CD14-positive monocyte (primary cell): ENCODE measurements at regions not wholly inside any gene's neighbourhood (a gene's known extent, or its start where the extent isn't known, plus 50 kb on each side); places are given as distances from the start of the nearest gene placed in this dataset.

ENCODE experiments used
- DNase-seq, 3 donors: peaks; one replicate each; pipeline ENCODE4 v3.0.0-alpha.2; 2011 to 2022
- H2AFZ ChIP-seq: 2 replicates; pipeline ENCODE4 v1.6.0; 2012; ENCODE audit warnings: mild to moderate bottlenecking, low read depth, low read length, inconsistent platforms; ENCODE audit not compliant: insufficient read depth, poor library complexity, severe bottlenecking
- H3K27ac ChIP-seq, 2 donors: 1 replicate in 1 of 2; 2 replicates in 1 of 2; pipeline ENCODE4 v1.5.1; 2012 to 2013; ENCODE audit warnings: low read length in 2 of 2, control low read depth in 1 of 2, inconsistent platforms in 1 of 2, low read depth in 1 of 2, mild to moderate bottlenecking in 1 of 2
- H3K27me3 ChIP-seq, 2 donors: one replicate each; pipeline versions ENCODE4 v1.6.0 to v1.6.1; 2011 to 2013; ENCODE audit warnings: low read length in 2 of 2; ENCODE audit not compliant: control insufficient read depth in 2 of 2, insufficient read depth in 2 of 2
- H3K36me3 ChIP-seq, 2 donors: replicated peaks in 1 of 2; 1 replicate in 1 of 2; 2 replicates in 1 of 2; pipeline versions ENCODE4 v1.5.1 to v1.6.1; 2012 to 2013; ENCODE audit warnings: low read length in 2 of 2, control low read depth in 1 of 2, inconsistent platforms in 1 of 2, mild to moderate bottlenecking in 1 of 2; ENCODE audit not compliant: insufficient read depth in 2 of 2, control insufficient read depth in 1 of 2
- H3K4me1 ChIP-seq, 2 donors: 1 replicate in 1 of 2; 2 replicates in 1 of 2; pipeline versions ENCODE4 v1.5.1 to v1.6.1; 2012 to 2013; ENCODE audit warnings: low read length in 2 of 2, control low read depth in 1 of 2, inconsistent platforms in 1 of 2, mild to moderate bottlenecking in 1 of 2, moderate library complexity in 1 of 2; ENCODE audit not compliant: insufficient read depth in 2 of 2, control insufficient read depth in 1 of 2
- H3K4me2 ChIP-seq: replicated peaks from 2 replicates; pipeline ENCODE3; 2012; ENCODE audit warnings: low read length, moderate library complexity, mild to moderate bottlenecking; ENCODE audit not compliant: poor library complexity, severe bottlenecking; ENCODE audit errors: extremely low read depth
- H3K4me3 ChIP-seq, 3 experiments: fragments of 200-600 bp in 1 of 3; sonication (generic) in 1 of 3; replicated peaks in 1 of 3; 1 replicate in 2 of 3; 2 replicates in 1 of 3; pipeline ENCODE4 v1.5.1; 2011 to 2013; ENCODE audit warnings: low read length in 3 of 3, mild to moderate bottlenecking in 3 of 3, control low read depth in 2 of 3, low read depth in 2 of 3, inconsistent platforms in 1 of 3, moderate library complexity in 1 of 3
- H3K79me2 ChIP-seq: 2 replicates; pipeline ENCODE4 v1.6.0; 2012; ENCODE audit warnings: mild to moderate bottlenecking, control low read depth, inconsistent platforms, low read length, moderate library complexity; ENCODE audit not compliant: insufficient read depth
- H3K9ac ChIP-seq: 2 replicates; pipeline ENCODE4 v1.6.0; 2017; ENCODE audit warnings: low read length, mild to moderate bottlenecking; ENCODE audit not compliant: insufficient read depth, poor library complexity, severe bottlenecking
- H3K9me3 ChIP-seq, 2 donors: replicated peaks in 1 of 2; 1 replicate in 1 of 2; 2 replicates in 1 of 2; pipeline versions ENCODE4 v1.5.1 to v1.6.1; 2012 to 2013; ENCODE audit warnings: low read length in 2 of 2, control low read depth in 1 of 2; ENCODE audit not compliant: control insufficient read depth in 1 of 2, insufficient read depth in 1 of 2
- H4K20me1 ChIP-seq: 2 replicates; pipeline ENCODE4 v1.6.0; 2012; ENCODE audit warnings: mild to moderate bottlenecking, low read length, control low read depth, moderate library complexity; ENCODE audit not compliant: insufficient read depth
- H3K27ac Mint-ChIP-seq, 7 donors: one replicate each; pipeline ENCODE4 v1.8.0; 2020; ENCODE audit warnings: mild to moderate bottlenecking in 7 of 7, mixed read lengths in 7 of 7, moderate library complexity in 6 of 7, inconsistent platforms in 2 of 7
- H3K27me3 Mint-ChIP-seq, 3 donors: one replicate each; pipeline ENCODE4 v1.8.0; 2021 to 2022; ENCODE audit warnings: low read depth in 3 of 3, mild to moderate bottlenecking in 3 of 3, mixed read lengths in 3 of 3, moderate library complexity in 3 of 3, inconsistent platforms in 1 of 3
- H3K36me3 Mint-ChIP-seq, 2 donors: one replicate each; pipeline ENCODE4 v1.8.0; 2020; ENCODE audit warnings: mixed read lengths in 2 of 2, inconsistent platforms in 1 of 2, mild to moderate bottlenecking in 1 of 2
- H3K4me1 Mint-ChIP-seq: one replicate; pipeline ENCODE4 v1.8.0; 2020; ENCODE audit warnings: mild to moderate bottlenecking, mixed read lengths
- H3K4me3 Mint-ChIP-seq, 2 donors: one replicate each; pipeline ENCODE4 v1.8.0; 2020; ENCODE audit warnings: mild to moderate bottlenecking in 2 of 2, mixed read lengths in 2 of 2, moderate library complexity in 1 of 2
- H3K9me3 Mint-ChIP-seq, 7 donors: one replicate each; pipeline ENCODE4 v1.8.0; 2020 to 2022; ENCODE audit warnings: mixed read lengths in 7 of 7, mild to moderate bottlenecking in 6 of 7, moderate library complexity in 6 of 7, inconsistent platforms in 2 of 7
- WGBS: methylation state at CpG from one replicate; pipeline ENCODE4 v1.1.5; 2013; ENCODE audit warnings: missing lambda C conversion rate; ENCODE audit not compliant: insufficient coverage; 5-methylcytosine and 5-hydroxymethylcytosine counted together
- intact Hi-C, 2 donors: fragments of 100-400 bp; cut with micrococcal nuclease; formaldehyde crosslinking; loops; one replicate each; pipeline versions ENCODE4 v1.15.0 to v1.15.1; 2023
- TF ChIP-seq, protein P1 (sequence below): fragments of 200-600 bp; IDR thresholded peaks from one replicate; pipeline ENCODE4 v1.8.0; 2022; ENCODE audit warnings: antibody characterized with exemption, mild to moderate bottlenecking

DNA sequence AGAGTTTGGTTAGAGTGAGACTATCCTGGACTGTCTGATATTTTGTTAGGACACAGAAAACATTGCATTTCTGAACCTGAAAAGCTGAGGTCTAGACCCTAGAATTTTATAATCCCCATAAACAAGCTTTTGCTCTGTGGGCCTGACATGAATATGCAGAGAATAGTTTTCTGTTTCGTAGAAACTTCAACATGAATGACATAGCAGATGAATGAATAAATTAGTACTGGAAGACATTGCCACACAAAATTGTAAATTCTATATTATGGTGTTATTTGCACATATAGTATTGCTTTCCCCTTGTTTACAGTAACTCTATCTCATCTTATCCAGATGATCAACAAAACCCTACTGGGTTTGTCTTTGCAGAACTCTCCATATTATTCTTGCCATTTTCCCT lies 54.9 kb upstream of the MAML3 start:
- H3K36me3 ChIP-seq: no peaks in the 10 kb centered on the region
- H3K9me3 ChIP-seq: no peaks in the 10 kb centered on the region
- H3K9ac ChIP-seq: no peak overlapping the region
- H2AFZ ChIP-seq: no peak overlapping the region
- intact Hi-C loops: no loop called here
- H4K20me1 ChIP-seq: no peaks in the 10 kb centered on the region
- no peak overlapping the region for H3K27ac ChIP-seq
- Mint-ChIP-seq H3K36me3 (no peaks in the 10 kb centered on the region), H3K27me3 (no peaks in the 10 kb centered on the region), H3K9me3 (peaks cover 0 to 2% (median 0%) of the 10 kb centered on the region in 7 donors), H3K4me3 (no peak overlapping the region), H3K27ac (no peak overlapping the region), H3K4me1 (peaks cover 3% of the 10 kb centered on the region)
- no peaks in the 10 kb centered on the region for H3K79me2 ChIP-seq
- H3K4me2 ChIP-seq: no peak overlapping the region
- no peak overlapping the region for H3K4me3 ChIP-seq
- no peak for DNase-seq
- H3K4me1 ChIP-seq: no peaks in the 10 kb centered on the region
- WGBS: no CpG with 5 or more reads among the region's 1 CpG
- TF ChIP-seq, protein P1, sequence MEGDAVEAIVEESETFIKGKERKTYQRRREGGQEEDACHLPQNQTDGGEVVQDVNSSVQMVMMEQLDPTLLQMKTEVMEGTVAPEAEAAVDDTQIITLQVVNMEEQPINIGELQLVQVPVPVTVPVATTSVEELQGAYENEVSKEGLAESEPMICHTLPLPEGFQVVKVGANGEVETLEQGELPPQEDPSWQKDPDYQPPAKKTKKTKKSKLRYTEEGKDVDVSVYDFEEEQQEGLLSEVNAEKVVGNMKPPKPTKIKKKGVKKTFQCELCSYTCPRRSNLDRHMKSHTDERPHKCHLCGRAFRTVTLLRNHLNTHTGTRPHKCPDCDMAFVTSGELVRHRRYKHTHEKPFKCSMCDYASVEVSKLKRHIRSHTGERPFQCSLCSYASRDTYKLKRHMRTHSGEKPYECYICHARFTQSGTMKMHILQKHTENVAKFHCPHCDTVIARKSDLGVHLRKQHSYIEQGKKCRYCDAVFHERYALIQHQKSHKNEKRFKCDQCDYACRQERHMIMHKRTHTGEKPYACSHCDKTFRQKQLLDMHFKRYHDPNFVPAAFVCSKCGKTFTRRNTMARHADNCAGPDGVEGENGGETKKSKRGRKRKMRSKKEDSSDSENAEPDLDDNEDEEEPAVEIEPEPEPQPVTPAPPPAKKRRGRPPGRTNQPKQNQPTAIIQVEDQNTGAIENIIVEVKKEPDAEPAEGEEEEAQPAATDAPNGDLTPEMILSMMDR: no peak
- no peaks in the 10 kb centered on the region for H3K27me3 ChIP-seq
